ENCODE measurements at regions not wholly inside any gene's neighbourhood (a gene's known extent, or its start where the extent isn't known, plus 50 kb on each side); places are given as distances from the start of the nearest gene placed in this dataset.
"Not testable (repeated sequence)": the region's sequence is repeated elsewhere in the genome, so short reads cannot be mapped to it uniquely, and the experiment has no call there.

GRCh38 chr4:189806506-189806905 is 134.2 kb upstream of the FRG1 start:
- ATAC-seq (no peak), DNase-seq (ENCODE audit: low spot score) (no peak)
- intact Hi-C loops (cut with DNase I) = no loop called here

- ATAC-seq (no peak), DNase-seq (ENCODE audit: low spot score) (no peak)
- intact Hi-C loops (cut with DNase I) = no loop called here
Measured at GRCh38 chr4:189807031-189807430, 133.6 kb upstream of the FRG1 start.

GRCh38 chr4:189809241-189809735 is 131.4 kb upstream of the FRG1 start:
- DNase-seq (ENCODE audit: low spot score) (no peak), ATAC-seq (no peak)
- intact Hi-C loops (cut with DNase I) = no loop called here

GRCh38 chr4:189809839-189810238 is 130.8 kb upstream of the FRG1 start:
- ATAC-seq = no peak
- intact Hi-C loops (cut with DNase I) = no loop called here
- no peak for DNase-seq (ENCODE audit: low spot score)

- intact Hi-C loops (cut with DNase I); DNase-seq (ENCODE audit: low spot score); ATAC-seq: not testable (repeated sequence)
Measured at GRCh38 chr4:189810318-189811181, 130.1 kb upstream of the FRG1 start.

GRCh38 chr4:189815404-189816192 is 125.1 kb upstream of the FRG1 start:
- intact Hi-C loops (cut with DNase I) = no loop called here
- ATAC-seq (no peak), DNase-seq (ENCODE audit: low spot score) (no peak)

- no peak for ATAC-seq
- intact Hi-C loops (cut with DNase I) = no loop called here
Measured at GRCh38 chr4:189822326-189822725, 118.3 kb upstream of the FRG1 start.

GRCh38 chr4:189823591-189823990 is 117.1 kb upstream of the FRG1 start:
- no peak for ATAC-seq
- intact Hi-C loops (cut with DNase I) = no loop called here
- DNase-seq (ENCODE audit: low spot score) = no peak

More at GRCh38 chr4:189822326-189822725, 118.3 kb upstream of the FRG1 start:
- no peak for DNase-seq (ENCODE audit: low spot score)

- DNase-seq (ENCODE audit: low spot score) (no peak), ATAC-seq (no peak)
- intact Hi-C loops (cut with DNase I) = no loop called here
Measured at GRCh38 chr4:189825466-189825865, 115.2 kb upstream of the FRG1 start.

- ATAC-seq (no peak), DNase-seq (ENCODE audit: low spot score) (no peak)
- intact Hi-C loops (cut with DNase I) = no loop called here
Measured at GRCh38 chr4:189826657-189827056, 114.0 kb upstream of the FRG1 start.

- ATAC-seq = no peak
Measured at GRCh38 chr4:189828081-189828697, 112.5 kb upstream of the FRG1 start.

GRCh38 chr4:189832528-189832927 is 108.1 kb upstream of the FRG1 start:
- ATAC-seq = no peak
- no peak for DNase-seq (ENCODE audit: low spot score)
- intact Hi-C loops (cut with DNase I) = no loop called here

More at GRCh38 chr4:189828081-189828697, 112.5 kb upstream of the FRG1 start:
- intact Hi-C loops (cut with DNase I) = no loop called here
- no peak for DNase-seq (ENCODE audit: low spot score)

GRCh38 chr4:189834616-189835015 is 106.1 kb upstream of the FRG1 start:
- no peak for ATAC-seq
- DNase-seq (ENCODE audit: low spot score) = no peak
- intact Hi-C loops (cut with DNase I) = no loop called here

- no peak for DNase-seq (ENCODE audit: low spot score)
- no peak for ATAC-seq
- intact Hi-C loops (cut with DNase I) = no loop called here
Measured at GRCh38 chr4:189835505-189835904, 105.2 kb upstream of the FRG1 start.

GRCh38 chr4:189837471-189837870 is 103.2 kb upstream of the FRG1 start:
- no peak for DNase-seq (ENCODE audit: low spot score)
- ATAC-seq = no peak
- intact Hi-C loops (cut with DNase I) = no loop called here

GRCh38 chr4:189838821-189839497 is 101.7 kb upstream of the FRG1 start:
- no peak for ATAC-seq
- intact Hi-C loops (cut with DNase I) = no loop called here

GRCh38 chr4:189840356-189840755 is 100.3 kb upstream of the FRG1 start:
- no peak for ATAC-seq
- intact Hi-C loops (cut with DNase I) = no loop called here
- DNase-seq (ENCODE audit: low spot score) = no peak

More at GRCh38 chr4:189838821-189839497, 101.7 kb upstream of the FRG1 start:
- no peak for DNase-seq (ENCODE audit: low spot score)

- ATAC-seq = no peak
- intact Hi-C loops (cut with DNase I) = no loop called here
- DNase-seq (ENCODE audit: low spot score) = no peak
Measured at GRCh38 chr4:189843413-189844009, 97.2 kb upstream of the FRG1 start.

Data from sciatic nerve (tissue), 2 donors.